ENCODE measurements at regions not wholly inside any gene's neighbourhood (a gene's known extent, or its start where the extent isn't known, plus 50 kb on each side); places are given as distances from the start of the nearest gene placed in this dataset.
"Not testable (repeated sequence)": the region's sequence is repeated elsewhere in the genome, so short reads cannot be mapped to it uniquely, and the experiment has no call there.

DNA sequence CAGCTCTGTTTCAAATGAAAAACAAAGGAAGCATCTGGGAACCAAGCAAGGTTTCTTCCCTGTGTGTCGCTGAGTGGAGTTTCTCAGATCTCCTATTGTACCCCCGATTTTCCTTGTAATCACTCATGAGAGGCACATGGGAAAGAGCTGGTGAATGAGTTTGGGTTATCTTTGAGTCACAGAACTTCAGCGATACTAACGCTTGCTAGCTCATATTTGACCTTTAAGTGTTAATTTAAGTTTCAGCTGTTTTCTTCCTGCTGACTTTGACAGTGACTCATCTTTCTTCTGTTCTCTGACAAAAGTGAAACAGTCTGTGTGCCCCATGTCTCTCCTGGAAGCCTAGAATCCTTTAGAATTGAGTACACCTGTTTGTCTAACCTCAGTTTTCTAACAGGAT is 261.1 kb upstream of the RGS17 start:
- Histone ChIP-seq H3K36me3 (ENCODE audit: insufficient read depth, low read depth, low read length) (no peaks in the 10 kb centered on the region), H3K9me3 (ENCODE audit: insufficient read depth, low read depth, low read length) (no peaks in the 10 kb centered on the region), H3K4me1 (ENCODE audit: insufficient read depth, low read length) (peaks cover 4% of the 10 kb centered on the region; the same call in 1 of the 2 replicates), H3K4me3 (ENCODE audit: low read length) (no peak overlapping the region), H3K9ac (ENCODE audit: low read depth, low read length) (no peak overlapping the region), H3K27ac (ENCODE audit: low read length) (no peak overlapping the region), H3K27me3 (ENCODE audit: insufficient read depth, low read length) (no peaks in the 10 kb centered on the region)

DNA sequence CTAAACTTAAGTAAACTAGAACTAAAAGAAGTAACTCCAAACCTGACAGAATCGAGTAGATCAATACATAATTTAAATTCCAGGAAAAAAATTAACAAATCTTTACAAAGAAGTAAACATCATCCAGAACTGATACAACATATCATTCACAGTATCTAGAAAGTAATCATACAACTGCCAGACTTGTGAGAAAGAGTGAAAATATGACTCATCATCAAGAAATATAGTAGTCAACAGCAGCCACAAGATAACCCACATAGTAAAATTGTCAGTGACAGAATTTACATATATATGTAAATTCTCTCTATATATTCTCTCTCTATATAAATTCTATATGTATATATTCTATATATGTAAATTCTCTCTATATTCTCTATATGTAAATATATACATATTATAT is 242.8 kb upstream of the RGS17 start:
- Histone ChIP-seq H3K4me3 (ENCODE audit: low read length) (no peak overlapping the region), H3K36me3 (ENCODE audit: insufficient read depth, low read depth, low read length) (no peaks in the 10 kb centered on the region), H3K9ac (ENCODE audit: low read depth, low read length) (no peak overlapping the region), H3K27me3 (ENCODE audit: insufficient read depth, low read length) (no peaks in the 10 kb centered on the region), H3K27ac (ENCODE audit: low read length) (no peak overlapping the region), H3K9me3 (ENCODE audit: insufficient read depth, low read depth, low read length) (no peaks in the 10 kb centered on the region), H3K4me1 (ENCODE audit: insufficient read depth, low read length) (no peaks in the 10 kb centered on the region)

DNA sequence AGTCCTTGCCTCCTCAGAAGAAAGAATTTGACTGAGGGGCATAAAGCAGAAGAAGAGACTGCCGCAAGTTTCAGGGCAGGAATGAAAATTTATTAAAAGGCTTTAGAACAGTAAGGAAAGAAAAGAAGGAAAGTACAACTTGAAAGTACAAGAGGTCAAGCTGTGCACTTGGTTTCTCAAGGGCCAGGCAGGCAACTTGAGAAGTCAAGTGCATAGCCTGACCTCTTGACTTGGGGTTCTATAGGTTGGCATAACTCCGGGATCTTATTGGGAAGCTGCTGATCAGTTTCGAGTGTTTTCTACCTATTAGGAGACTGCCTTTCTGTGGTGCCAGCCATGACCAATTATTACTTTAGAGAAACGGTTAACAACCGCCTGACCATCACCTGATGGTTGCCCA is 237.0 kb upstream of the RGS17 start:
- Histone ChIP-seq H3K36me3 (ENCODE audit: insufficient read depth, low read depth, low read length) (no peaks in the 10 kb centered on the region), H3K4me1 (ENCODE audit: insufficient read depth, low read length) (no peaks in the 10 kb centered on the region)

DNA sequence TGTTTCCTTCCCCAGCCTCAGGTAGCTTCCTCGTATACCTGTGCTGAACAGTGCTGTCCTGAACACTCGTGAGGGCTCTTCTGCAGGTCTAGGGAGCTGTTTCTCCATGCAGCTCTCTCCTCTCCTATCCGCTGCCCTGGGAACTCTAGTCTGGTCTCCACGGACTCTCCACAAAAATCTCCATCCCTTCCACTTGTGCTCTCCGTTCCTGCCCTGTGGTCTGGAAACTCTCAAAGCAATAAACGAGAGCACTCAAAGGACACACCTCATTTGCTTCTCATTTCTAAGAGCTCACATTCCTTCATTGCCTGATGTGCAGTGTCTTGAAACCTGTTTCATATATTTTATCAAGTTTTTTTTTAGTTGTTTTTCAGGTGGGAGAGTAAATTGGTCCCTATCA is 235.9 kb upstream of the RGS17 start:
- Histone ChIP-seq H3K4me1 (ENCODE audit: insufficient read depth, low read length) (no peaks in the 10 kb centered on the region), H3K9me3 (ENCODE audit: insufficient read depth, low read depth, low read length) (no peaks in the 10 kb centered on the region), H3K27ac (ENCODE audit: low read length) (no peak overlapping the region), H3K36me3 (ENCODE audit: insufficient read depth, low read depth, low read length) (no peaks in the 10 kb centered on the region), H3K27me3 (ENCODE audit: insufficient read depth, low read length) (no peaks in the 10 kb centered on the region), H3K9ac (ENCODE audit: low read depth, low read length) (no peak overlapping the region), H3K4me3 (ENCODE audit: low read length) (no peak overlapping the region)

More for the DNA sequence above, 237.0 kb upstream of the RGS17 start:
- Histone ChIP-seq H3K27me3 (ENCODE audit: insufficient read depth, low read length) (no peaks in the 10 kb centered on the region), H3K4me3 (ENCODE audit: low read length) (no peak overlapping the region), H3K9ac (ENCODE audit: low read depth, low read length) (no peak overlapping the region), H3K27ac (ENCODE audit: low read length) (no peak overlapping the region), H3K9me3 (ENCODE audit: insufficient read depth, low read depth, low read length) (no peaks in the 10 kb centered on the region)

GRCh38 chr6:153357391-153357790 is 226.3 kb upstream of the RGS17 start:
- Histone ChIP-seq H3K9me3 (ENCODE audit: insufficient read depth, low read depth, low read length) (peaks cover 9% of the 10 kb centered on the region), H3K27ac (ENCODE audit: low read length) (no peak overlapping the region), H3K4me1 (ENCODE audit: insufficient read depth, low read length) (no peaks in the 10 kb centered on the region), H3K36me3 (ENCODE audit: insufficient read depth, low read depth, low read length) (no peaks in the 10 kb centered on the region), H3K27me3 (ENCODE audit: insufficient read depth, low read length) (no peaks in the 10 kb centered on the region), H3K4me3 (ENCODE audit: low read length) (no peak overlapping the region), H3K9ac (ENCODE audit: low read depth, low read length) (no peak overlapping the region)

GRCh38 chr6:153340568-153340967 is 209.5 kb upstream of the RGS17 start:
- Histone ChIP-seq H3K4me3 (ENCODE audit: low read length) (no peak overlapping the region), H3K4me1 (ENCODE audit: insufficient read depth, low read length) (no peaks in the 10 kb centered on the region), H3K9me3 (ENCODE audit: insufficient read depth, low read depth, low read length) (no peaks in the 10 kb centered on the region), H3K27ac (ENCODE audit: low read length) (no peak overlapping the region), H3K27me3 (ENCODE audit: insufficient read depth, low read length) (no peaks in the 10 kb centered on the region), H3K9ac (ENCODE audit: low read depth, low read length) (no peak overlapping the region), H3K36me3 (ENCODE audit: insufficient read depth, low read depth, low read length) (no peaks in the 10 kb centered on the region)

GRCh38 chr6:153334121-153334520 is 203.0 kb upstream of the RGS17 start:
- no peak overlapping the region for H3K4me3 ChIP-seq (ENCODE audit: low read length)
- H3K9me3 ChIP-seq (ENCODE audit: insufficient read depth, low read depth, low read length): no peaks in the 10 kb centered on the region
- no peaks in the 10 kb centered on the region for H3K4me1 ChIP-seq (ENCODE audit: insufficient read depth, low read length)
- no peaks in the 10 kb centered on the region for H3K27me3 ChIP-seq (ENCODE audit: insufficient read depth, low read length)
- H3K27ac ChIP-seq (ENCODE audit: low read length): no peak overlapping the region
- no peaks in the 10 kb centered on the region for H3K36me3 ChIP-seq (ENCODE audit: insufficient read depth, low read depth, low read length)
- no peak overlapping the region for H3K9ac ChIP-seq (ENCODE audit: low read depth, low read length)

- H3K9ac ChIP-seq (ENCODE audit: low read depth, low read length); H3K4me3 ChIP-seq (ENCODE audit: low read length); H3K27me3 ChIP-seq (ENCODE audit: insufficient read depth, low read length); H3K36me3 ChIP-seq (ENCODE audit: insufficient read depth, low read depth, low read length); H3K9me3 ChIP-seq (ENCODE audit: insufficient read depth, low read depth, low read length); H3K4me1 ChIP-seq (ENCODE audit: insufficient read depth, low read length); H3K27ac ChIP-seq (ENCODE audit: low read length): not testable (repeated sequence)
These were observed 200.1 kb upstream of the RGS17 start for GRCh38 chr6:153331221-153331620.

DNA sequence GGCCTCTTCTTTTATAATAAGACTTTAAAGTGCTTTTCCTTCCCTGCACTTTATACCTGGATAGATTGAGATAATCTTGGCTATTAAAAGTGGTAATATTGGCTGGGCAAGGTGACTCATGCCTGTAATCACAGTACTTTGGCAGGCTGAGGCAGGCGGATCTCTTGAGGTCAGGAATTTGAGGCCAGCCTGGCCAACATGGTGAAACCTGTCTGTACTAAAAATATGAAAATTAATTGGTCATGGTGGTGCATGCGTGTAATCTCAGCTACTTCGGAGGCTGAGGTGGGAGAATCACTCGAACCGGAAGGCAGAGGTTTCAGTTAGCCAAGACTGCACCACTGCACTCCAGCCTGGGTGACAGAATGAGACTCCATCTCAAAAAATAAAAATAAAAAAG is 197.1 kb upstream of the RGS17 start:
- Histone ChIP-seq H3K4me3 (ENCODE audit: low read length) (no peak overlapping the region), H3K9me3 (ENCODE audit: insufficient read depth, low read depth, low read length) (no peaks in the 10 kb centered on the region), H3K27ac (ENCODE audit: low read length) (no peak overlapping the region), H3K4me1 (ENCODE audit: insufficient read depth, low read length) (no peaks in the 10 kb centered on the region), H3K9ac (ENCODE audit: low read depth, low read length) (no peak overlapping the region), H3K27me3 (ENCODE audit: insufficient read depth, low read length) (no peaks in the 10 kb centered on the region), H3K36me3 (ENCODE audit: insufficient read depth, low read depth, low read length) (no peaks in the 10 kb centered on the region)

GRCh38 chr6:153325661-153326060 is 194.6 kb upstream of the RGS17 start:
- Histone ChIP-seq H3K36me3 (ENCODE audit: insufficient read depth, low read depth, low read length) (no peaks in the 10 kb centered on the region), H3K4me3 (ENCODE audit: low read length) (no peak overlapping the region), H3K27ac (ENCODE audit: low read length) (no peak overlapping the region), H3K9ac (ENCODE audit: low read depth, low read length) (no peak overlapping the region), H3K4me1 (ENCODE audit: insufficient read depth, low read length) (no peaks in the 10 kb centered on the region), H3K9me3 (ENCODE audit: insufficient read depth, low read depth, low read length) (no peaks in the 10 kb centered on the region), H3K27me3 (ENCODE audit: insufficient read depth, low read length) (no peaks in the 10 kb centered on the region)

GRCh38 chr6:153312634-153313033 is 181.6 kb upstream of the RGS17 start:
- Histone ChIP-seq H3K9me3 (ENCODE audit: insufficient read depth, low read depth, low read length) (no peaks in the 10 kb centered on the region), H3K4me3 (ENCODE audit: low read length) (no peak overlapping the region), H3K36me3 (ENCODE audit: insufficient read depth, low read depth, low read length) (no peaks in the 10 kb centered on the region), H3K9ac (ENCODE audit: low read depth, low read length) (no peak overlapping the region), H3K4me1 (ENCODE audit: insufficient read depth, low read length) (no peaks in the 10 kb centered on the region), H3K27me3 (ENCODE audit: insufficient read depth, low read length) (no peaks in the 10 kb centered on the region), H3K27ac (ENCODE audit: low read length) (no peak overlapping the region)

DNA sequence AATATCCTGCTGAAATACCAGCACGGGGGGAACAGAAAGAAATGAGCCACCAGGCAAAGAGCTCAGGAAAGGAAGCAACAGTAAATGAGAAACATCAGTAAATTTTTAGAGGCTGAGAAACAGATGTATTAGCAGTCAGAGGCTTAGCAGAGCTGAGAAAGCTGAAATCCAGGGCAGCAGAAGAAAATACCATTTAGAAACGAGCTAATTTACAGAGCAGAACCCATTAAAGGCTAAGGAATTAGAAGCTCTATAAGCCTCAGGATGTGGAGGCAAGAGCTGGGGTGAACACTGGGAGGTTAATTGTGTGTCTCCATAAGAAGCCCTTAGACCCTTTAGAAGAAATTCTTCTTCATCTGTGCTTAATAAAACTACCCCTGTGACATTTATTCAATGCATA is 178.6 kb upstream of the RGS17 start:
- H3K9me3 ChIP-seq (ENCODE audit: insufficient read depth, low read depth, low read length): no peaks in the 10 kb centered on the region
- H3K9ac ChIP-seq (ENCODE audit: low read depth, low read length): no peak overlapping the region
- H3K27ac ChIP-seq (ENCODE audit: low read length): no peak overlapping the region
- no peaks in the 10 kb centered on the region for H3K36me3 ChIP-seq (ENCODE audit: insufficient read depth, low read depth, low read length)
- H3K27me3 ChIP-seq (ENCODE audit: insufficient read depth, low read length): no peaks in the 10 kb centered on the region
- no peak overlapping the region for H3K4me3 ChIP-seq (ENCODE audit: low read length)
- no peaks in the 10 kb centered on the region for H3K4me1 ChIP-seq (ENCODE audit: insufficient read depth, low read length)

GRCh38 chr6:153302133-153302532 is 171.1 kb upstream of the RGS17 start:
- H3K4me3 ChIP-seq (ENCODE audit: low read length): no peak overlapping the region
- H3K4me1 ChIP-seq (ENCODE audit: insufficient read depth, low read length): no peaks in the 10 kb centered on the region
- H3K9me3 ChIP-seq (ENCODE audit: insufficient read depth, low read depth, low read length): no peaks in the 10 kb centered on the region
- no peak overlapping the region for H3K27ac ChIP-seq (ENCODE audit: low read length)
- H3K36me3 ChIP-seq (ENCODE audit: insufficient read depth, low read depth, low read length): no peaks in the 10 kb centered on the region
- H3K27me3 ChIP-seq (ENCODE audit: insufficient read depth, low read length): no peaks in the 10 kb centered on the region
- no peak overlapping the region for H3K9ac ChIP-seq (ENCODE audit: low read depth, low read length)

Data from iPS-20b (cell line).